Stomach (tissue), 4 donors: ENCODE measurements at regions not wholly inside any gene's neighbourhood (a gene's known extent, or its start where the extent isn't known, plus 50 kb on each side); places are given as distances from the start of the nearest gene placed in this dataset.
"Not testable (repeated sequence)": the region's sequence is repeated elsewhere in the genome, so short reads cannot be mapped to it uniquely, and the experiment has no call there.

Source experiments
- EP300 ChIP-seq: sonication (generic); formaldehyde crosslinking; IDR thresholded peaks from one replicate; pipeline ENCODE4 v1.6.1; 2017; ENCODE audit warnings: antibody characterized with exemption
- POLR2A ChIP-seq, 4 donors: fragments of 450-650 bp; IDR thresholded peaks; one replicate each; pipeline ENCODE4 v1.6.1; 2016; ENCODE audit warnings: antibody characterized with exemption in 4 of 4, control low read depth in 2 of 4, mild to moderate bottlenecking in 1 of 4, moderate library complexity in 1 of 4
- POLR2AphosphoS5 ChIP-seq, 3 donors: sonication (generic); formaldehyde crosslinking; IDR thresholded peaks; one replicate each; pipeline ENCODE4 v1.6.1; 2016; ENCODE audit warnings: antibody characterized with exemption in 3 of 3
- TF ChIP-seq, protein P1 (sequence below), 7 experiments: fragments of 450-650 bp in 4 of 7; fragments of 200-600 bp in 3 of 7; sonication (generic) in 3 of 7; IDR thresholded peaks; one replicate each; pipeline ENCODE4 v1.5.1; 2016 to 2019; ENCODE audit warnings: antibody characterized with exemption in 7 of 7, control low read depth in 2 of 7, mild to moderate bottlenecking in 1 of 7

GRCh38 chr16:21344361-21344912 lies 66.3 kb upstream of the CRYM start:
- TF ChIP-seq EP300; POLR2AphosphoS5 (IDR thresholded peaks at IDR 0.05); POLR2A (IDR thresholded peaks at IDR 0.05): not testable (repeated sequence)
- TF ChIP-seq, protein P1, sequence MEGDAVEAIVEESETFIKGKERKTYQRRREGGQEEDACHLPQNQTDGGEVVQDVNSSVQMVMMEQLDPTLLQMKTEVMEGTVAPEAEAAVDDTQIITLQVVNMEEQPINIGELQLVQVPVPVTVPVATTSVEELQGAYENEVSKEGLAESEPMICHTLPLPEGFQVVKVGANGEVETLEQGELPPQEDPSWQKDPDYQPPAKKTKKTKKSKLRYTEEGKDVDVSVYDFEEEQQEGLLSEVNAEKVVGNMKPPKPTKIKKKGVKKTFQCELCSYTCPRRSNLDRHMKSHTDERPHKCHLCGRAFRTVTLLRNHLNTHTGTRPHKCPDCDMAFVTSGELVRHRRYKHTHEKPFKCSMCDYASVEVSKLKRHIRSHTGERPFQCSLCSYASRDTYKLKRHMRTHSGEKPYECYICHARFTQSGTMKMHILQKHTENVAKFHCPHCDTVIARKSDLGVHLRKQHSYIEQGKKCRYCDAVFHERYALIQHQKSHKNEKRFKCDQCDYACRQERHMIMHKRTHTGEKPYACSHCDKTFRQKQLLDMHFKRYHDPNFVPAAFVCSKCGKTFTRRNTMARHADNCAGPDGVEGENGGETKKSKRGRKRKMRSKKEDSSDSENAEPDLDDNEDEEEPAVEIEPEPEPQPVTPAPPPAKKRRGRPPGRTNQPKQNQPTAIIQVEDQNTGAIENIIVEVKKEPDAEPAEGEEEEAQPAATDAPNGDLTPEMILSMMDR (IDR thresholded peaks at IDR 0.05), result not testable (repeated sequence)
